CD4-positive, alpha-beta T cell treated with Interleukin-6 for 4 hours (primary cell): ENCODE measurements at regions not wholly inside any gene's neighbourhood (a gene's known extent, or its start where the extent isn't known, plus 50 kb on each side); places are given as distances from the start of the nearest gene placed in this dataset.
"Not testable (repeated sequence)": the region's sequence is repeated elsewhere in the genome, so short reads cannot be mapped to it uniquely, and the experiment has no call there.

ENCODE experiments used
- DNase-seq: peaks from one replicate; pipeline ENCODE4 v3.0.0-alpha.2; 2020; ENCODE audit warnings: mixed read lengths

DNA sequence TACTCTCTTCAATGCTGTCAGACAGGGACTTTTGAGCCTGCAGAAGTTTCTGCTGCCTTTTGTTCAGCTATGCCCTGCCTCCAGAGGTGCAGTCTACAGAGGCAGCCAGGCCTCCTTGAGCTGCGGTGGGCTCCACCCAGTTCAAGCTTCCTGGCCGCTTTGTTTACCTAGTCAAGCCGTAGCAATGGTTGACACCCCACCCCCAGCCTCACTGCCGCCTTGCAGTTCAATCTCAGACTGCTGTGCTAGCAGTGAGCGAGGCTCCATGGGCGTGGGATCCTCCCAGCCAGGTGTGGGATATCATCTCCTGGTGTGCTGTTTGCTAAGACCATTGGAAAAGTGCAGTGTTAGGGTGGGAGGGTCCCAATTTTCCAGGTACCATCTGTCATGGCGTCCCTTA, 506.1 kb upstream of the FLRT2 start:
- DNase-seq = not testable (repeated sequence)

- no peak for DNase-seq
These were observed 505.0 kb upstream of the FLRT2 start for GRCh38 chr14:85024931-85025330.

GRCh38 chr14:85027681-85028370, 502.1 kb upstream of the FLRT2 start:
- no peak for DNase-seq

- no peak for DNase-seq
These were observed 492.5 kb upstream of the FLRT2 start for GRCh38 chr14:85037411-85037810.

GRCh38 chr14:85038526-85039352, 491.2 kb upstream of the FLRT2 start:
- no peak for DNase-seq

- DNase-seq = no peak
These were observed 490.7 kb upstream of the FLRT2 start for GRCh38 chr14:85039353-85039626.

DNA sequence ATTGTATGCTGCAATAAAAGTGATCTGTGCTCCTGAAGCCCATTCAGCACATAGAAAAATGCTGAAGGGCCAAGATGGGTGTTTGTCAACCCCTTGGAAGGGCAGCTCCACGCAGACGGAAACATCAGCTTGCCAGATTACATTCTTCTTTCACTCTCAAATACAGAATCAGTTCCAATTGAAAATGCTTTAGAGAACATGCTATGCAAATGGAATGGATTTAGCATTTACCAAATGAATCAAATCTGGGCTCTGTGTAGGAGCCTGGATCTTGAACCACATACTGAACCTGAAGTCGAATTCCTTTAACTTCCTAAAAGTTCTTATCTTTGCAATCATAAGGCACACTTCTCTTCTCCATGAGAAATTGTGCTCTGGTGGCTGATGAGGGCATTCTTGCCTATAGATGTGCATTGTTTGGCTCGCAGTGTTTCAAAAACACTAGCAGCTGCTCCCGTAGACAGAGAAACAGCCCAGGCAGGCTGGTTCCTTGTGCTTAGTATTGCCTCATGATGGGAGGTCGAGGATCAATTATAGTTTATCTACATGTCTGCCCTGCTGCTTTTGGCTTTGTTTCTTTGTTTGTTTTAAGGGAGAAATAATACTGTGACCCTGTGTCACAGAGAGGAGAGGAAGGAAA, 489.8 kb upstream of the FLRT2 start:
- DNase-seq = no peak

DNA sequence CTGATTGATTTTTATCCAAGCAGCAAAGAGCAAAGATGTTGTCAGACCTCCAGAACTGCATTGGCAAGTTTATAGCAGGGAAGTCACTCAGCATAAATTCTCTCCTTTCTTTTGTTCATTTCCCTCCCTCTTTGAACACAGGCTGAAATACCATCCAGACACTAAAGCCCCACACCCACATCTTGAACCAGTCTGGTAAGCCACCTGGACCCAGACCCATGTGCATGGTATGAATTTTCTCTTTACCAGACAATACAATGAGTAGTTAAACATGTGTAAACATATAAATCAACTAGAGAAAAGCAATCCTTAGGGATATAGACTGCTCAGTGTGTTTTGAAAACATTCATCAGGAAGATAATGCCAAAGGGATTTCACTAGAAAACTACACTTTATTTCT, 488.3 kb upstream of the FLRT2 start:
- no peak for DNase-seq

DNA sequence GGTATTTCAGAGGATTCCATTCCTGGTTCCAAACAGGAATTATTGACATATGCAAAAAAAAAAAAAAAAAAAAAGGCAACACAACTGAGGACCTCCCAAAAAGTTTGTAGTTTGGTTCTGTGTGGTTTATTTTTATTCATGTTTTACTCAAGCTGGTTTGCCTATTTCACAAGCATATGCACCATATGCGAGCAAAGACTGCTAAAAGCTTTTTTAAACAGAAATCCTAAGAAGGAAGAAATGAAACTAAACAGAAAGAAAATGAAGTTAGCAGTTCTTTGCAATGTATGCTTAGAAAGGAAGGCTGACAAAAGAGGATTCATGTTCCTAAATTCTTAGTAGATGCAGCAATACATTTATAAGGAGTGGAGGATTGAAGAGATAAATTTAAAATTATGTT, 487.6 kb upstream of the FLRT2 start:
- no peak for DNase-seq

GRCh38 chr14:85050180-85050579, 479.8 kb upstream of the FLRT2 start:
- DNase-seq = no peak

DNA sequence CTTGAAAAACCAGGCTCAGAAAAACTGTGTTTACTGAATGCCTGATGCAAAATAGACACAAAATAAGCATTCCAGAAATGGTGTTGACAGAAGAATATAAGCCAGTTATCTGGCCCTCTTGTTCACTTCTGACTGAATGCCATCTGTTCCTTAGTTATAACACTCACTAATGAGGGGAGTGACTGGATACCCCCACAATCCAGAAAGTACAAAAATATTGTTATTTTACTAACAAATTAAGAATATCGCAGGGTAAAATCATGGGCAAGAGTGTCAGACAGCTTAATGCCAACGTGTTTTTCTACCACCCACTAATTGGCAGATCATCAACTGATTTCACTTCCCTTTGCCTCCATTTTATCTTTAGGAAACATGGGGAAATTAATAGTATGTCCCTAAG, 477.3 kb upstream of the FLRT2 start:
- DNase-seq = no peak

DNA sequence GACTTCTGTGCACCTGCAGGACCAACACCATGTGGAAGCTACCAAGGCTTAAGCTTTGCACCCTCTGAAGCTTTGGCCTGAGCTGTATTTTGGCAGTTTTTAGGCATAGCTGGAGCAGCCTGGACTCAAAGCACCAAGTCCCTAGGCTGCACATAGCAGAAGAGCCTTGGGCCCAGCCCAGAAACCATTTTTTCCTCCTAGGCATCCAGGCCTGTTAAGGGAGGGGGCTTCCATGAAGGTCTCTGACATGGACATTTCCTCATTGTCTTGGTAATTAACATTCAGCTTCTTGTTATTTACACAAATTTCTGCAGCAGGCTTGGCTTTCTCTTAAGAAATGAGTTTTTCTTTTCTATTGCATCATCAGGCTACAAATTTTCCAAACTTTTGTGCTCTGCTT, 475.8 kb upstream of the FLRT2 start:
- DNase-seq = no peak

GRCh38 chr14:85056267-85056666, 473.7 kb upstream of the FLRT2 start:
- no peak for DNase-seq

GRCh38 chr14:85057221-85057620, 472.7 kb upstream of the FLRT2 start:
- no peak for DNase-seq

- DNase-seq = no peak
These were observed 471.8 kb upstream of the FLRT2 start for GRCh38 chr14:85058150-85058549.

DNA sequence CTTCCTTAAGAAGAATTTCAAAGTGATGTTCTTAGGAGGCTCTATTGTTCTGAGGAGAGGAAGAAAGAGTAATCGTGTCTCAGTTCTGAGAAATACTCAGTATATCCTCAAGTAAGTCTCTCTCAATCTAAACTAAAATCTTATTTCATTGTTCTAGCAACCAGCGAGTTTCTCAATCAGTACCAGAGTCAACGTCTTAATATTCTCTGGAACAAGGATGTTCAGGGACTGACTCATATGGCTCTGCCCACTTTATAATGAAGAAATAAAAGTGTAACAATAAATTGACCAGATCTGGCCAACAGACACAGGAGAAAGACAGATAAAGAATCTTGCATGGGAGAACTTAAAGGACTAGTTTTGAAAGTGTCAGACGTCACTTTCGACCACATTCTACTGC, 469.8 kb upstream of the FLRT2 start:
- no peak for DNase-seq

DNA sequence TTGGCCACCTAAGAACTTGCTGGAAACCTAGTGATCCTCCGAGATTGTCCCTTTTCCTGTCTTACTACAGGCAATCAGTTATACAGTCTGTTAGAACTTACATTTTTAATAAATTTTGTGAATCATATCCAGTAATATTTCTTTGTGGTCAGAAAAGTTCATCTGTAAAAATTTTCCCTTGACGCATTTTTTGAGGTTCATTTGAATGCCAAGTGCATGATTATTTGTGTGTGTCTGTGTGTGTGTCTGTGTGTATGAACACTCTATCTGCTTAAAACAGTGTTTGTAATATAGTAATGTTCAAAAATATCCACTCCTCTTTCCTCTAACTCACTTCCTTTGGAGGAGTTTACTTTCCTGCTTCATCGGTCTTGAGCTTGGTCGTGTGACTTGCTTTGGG, 468.7 kb upstream of the FLRT2 start:
- no peak for DNase-seq

GRCh38 chr14:85063747-85064146, 466.2 kb upstream of the FLRT2 start:
- DNase-seq = no peak

GRCh38 chr14:85071447-85071846, 458.5 kb upstream of the FLRT2 start:
- no peak for DNase-seq

GRCh38 chr14:85074955-85075354, 455.0 kb upstream of the FLRT2 start:
- no peak for DNase-seq

DNA sequence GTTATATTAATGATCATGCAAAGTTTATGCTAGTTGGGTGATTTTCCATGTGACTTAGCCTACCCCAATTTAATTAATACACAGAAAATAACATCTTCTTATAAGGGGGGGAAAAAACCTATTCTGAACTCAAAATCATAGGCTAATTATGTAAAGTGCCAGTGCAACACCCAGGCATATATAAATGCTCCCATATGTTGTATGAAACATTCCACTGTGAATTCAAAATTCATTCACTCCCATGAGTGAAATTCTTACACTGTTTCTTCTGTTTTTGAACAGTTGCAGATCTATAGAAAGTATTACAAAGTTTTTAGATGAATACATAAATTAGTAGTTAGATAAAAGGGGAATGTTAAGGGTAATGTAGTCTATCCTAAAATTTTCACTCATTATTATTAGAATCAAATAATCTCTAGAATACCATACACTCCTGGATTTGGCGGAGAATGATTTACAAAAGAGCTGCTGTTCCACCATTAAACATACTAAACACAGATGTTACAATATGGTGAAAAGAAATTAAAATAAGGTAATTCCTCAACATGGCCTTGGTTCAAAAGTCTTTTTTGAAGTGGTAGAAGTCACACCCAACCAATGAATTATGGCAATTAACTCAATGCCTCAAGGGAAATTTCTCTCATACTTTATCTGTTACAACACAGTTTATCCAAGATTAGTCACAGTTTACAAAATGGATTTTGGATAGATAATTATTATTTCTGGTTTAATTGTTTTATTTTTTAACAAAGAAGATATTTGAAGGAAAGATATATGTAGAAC, 454.1 kb upstream of the FLRT2 start:
- no peak for DNase-seq

- not testable (repeated sequence) for DNase-seq
These were observed 452.2 kb upstream of the FLRT2 start for GRCh38 chr14:85077716-85078115.
